NCI-H1105 (cell line): ENCODE measurements at regions not wholly inside any gene's neighbourhood (a gene's known extent, or its start where the extent isn't known, plus 50 kb on each side); places are given as distances from the start of the nearest gene placed in this dataset.

ENCODE experiments used
- DNase-seq: peaks from one replicate; lab custom pipeline; 2025; lab: John Stamatoyannopoulos, UW

DNA sequence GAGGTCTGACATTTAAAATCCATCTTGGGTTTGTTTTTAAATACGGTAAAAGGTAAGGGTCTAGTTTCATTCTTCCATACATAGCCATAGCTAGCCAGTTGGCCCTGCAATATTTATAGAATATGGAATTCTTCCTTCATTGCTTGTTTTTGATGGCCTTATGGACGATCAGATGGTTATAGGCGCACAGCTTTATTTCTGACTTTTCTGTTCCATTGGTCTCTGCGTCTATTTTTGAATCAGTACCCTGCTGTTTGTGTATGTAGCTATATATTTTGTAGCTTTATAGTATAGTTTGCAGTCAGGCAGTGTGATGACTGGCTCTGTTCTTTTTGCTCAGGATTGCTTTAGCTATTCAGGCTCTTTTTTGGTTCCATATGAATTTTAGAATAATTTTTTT, 366.8 kb upstream of the MIS18BP1 start:
- no peak for DNase-seq

DNA sequence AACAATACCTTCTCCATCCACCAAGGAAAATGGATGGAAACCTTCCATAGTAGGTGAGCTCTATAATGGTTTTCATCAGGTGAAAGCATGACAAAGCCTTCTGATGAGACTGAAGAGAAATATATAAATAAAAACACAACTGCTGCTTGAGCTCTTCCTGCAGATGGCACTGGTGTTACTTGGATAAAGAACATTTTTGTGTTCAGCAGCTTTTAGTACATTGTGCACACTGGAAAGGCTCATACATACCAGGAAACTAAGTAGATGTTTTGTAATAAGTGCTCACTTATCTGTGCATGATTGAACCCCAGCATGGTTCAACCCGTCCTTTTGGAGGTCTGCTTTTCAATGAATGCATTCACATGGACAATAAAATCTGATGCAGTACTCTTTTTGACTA, 357.3 kb upstream of the MIS18BP1 start:
- no peak for DNase-seq

DNA sequence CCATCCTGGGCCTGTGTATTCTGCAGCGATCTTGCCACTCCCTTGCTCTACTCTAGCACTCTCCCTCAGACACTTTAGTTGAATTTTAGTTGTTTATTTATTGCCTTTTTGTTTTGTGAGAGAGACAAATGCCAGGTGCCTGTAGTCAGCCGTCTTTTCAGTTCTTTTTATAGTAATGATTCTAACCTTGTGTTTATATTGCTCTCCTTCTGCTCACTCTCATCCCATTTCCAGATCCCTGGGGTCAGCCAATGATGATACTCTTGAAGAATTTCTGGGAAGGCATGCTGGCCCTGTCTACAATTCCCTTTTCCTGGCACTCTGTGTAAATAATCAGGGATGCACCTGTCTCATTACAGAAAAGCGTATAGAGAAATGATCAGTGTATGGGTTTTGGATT, 334.1 kb upstream of the MIS18BP1 start:
- DNase-seq = no peak

GRCh38 chr14:45559626-45560025, 306.6 kb upstream of the MIS18BP1 start:
- no peak for DNase-seq

GRCh38 chr14:45558183-45558582, 305.2 kb upstream of the MIS18BP1 start:
- no peak for DNase-seq

DNA sequence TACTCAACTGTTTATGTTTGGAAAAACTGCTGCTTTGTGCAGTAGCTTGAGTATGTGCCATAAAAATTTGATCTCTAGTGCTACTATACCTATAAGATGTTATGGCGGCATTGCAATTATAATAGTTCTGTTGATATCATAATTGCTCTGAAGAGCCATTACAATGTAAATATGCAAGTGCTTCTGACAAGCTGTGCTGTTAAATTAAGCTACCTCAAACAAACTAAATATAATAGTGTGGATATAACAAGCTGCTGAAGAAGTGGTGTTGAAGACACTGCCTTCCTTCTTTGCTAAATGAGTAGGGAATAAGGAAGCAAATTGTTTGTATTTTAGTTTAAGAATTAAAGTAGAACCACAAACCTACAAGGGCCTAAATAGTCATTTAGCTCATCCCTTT, 301.0 kb upstream of the MIS18BP1 start:
- DNase-seq = peak; percentile 57

DNA sequence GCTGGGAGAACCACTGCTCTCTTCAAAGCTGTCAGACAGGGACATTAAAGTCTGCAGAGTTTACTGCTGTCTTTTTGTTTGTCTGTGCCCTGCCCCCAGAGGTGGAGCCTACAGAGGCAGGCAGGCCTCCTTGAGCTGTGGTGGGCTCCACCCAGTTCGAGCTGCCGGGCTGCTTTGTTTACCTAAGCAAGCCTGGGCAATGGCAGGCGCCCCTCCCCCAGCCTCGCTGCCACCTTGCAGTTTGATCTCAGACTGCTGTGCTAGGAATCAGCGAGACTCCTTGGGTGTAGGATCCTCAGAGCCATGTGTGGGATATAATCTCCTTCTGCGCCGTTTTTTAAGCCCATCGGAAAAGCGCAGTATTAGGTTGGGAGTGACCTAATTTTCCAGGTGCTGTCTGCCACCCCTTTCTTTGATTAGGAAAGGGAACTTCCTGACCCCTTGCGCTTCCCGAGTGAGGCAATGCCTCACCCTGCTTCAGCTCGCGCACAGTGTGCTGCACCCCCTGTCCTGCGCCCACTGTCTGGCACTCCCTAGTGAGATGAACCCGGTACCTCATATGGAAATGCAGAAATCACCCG, 298.3 kb upstream of the MIS18BP1 start:
- DNase-seq = peak; percentile 10

- no peak for DNase-seq
Observed at GRCh38 chr14:45531022-45531421, 278.0 kb upstream of the MIS18BP1 start.

DNA sequence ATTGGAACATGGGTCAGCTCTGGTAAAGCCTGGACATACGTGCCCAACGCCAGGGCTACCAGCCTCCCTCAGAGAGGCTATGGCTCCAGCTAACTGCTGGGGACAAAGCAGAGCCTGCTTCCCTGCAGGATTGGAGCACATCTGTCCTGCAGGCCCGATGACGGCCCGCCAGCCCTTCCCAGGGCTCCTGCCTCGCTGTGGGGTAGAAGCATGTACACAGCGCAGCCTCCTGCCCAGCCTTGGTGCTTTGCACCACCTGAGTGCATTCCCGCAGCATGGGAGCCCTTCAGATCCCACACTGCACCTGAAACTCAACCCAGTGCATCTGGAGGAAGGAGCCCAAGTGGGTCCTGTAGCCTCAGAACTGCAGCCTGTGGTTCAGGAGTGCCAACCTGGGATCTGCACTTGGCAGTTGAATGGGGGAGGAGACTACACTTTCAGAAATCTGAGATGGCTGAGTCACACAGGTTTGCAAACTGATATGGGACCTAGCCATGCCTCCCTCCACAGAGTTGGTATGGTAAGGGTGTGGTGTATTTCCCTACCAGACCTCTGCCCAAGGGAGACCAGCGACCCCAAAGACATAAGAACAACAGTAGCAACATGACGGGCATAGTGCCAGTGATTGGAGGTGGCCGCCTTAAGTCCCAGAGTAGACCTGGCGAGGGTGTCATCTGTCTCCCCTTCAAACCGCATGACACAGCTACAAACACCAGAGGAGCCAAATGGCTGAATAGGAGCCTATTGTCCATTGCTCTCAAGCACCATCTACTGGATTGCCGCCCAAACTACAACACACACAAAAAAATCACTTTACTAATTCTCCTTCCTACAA, 273.9 kb upstream of the MIS18BP1 start:
- peak; percentile 32 for DNase-seq

- no peak for DNase-seq
Observed at GRCh38 chr14:45519766-45520165, 266.8 kb upstream of the MIS18BP1 start.

DNA sequence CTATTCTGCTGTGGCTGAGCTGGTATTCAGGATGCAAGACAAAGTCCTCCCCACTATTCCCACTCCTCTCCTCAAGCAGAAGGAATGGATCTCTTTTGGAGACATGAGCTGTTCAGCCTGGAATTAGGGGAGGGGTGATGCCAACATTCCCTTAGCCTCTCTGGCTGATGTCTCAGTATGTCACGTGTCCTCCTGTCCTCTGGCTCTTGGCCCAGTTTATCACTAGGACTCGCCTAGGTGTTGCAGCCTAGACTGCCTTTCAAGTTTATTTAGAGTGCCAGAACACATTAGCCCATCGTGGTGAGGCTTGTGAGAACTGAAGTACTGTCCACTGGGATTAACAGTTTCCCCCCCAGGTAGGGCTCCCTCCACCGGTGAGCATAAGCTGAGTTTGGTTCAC, 239.9 kb upstream of the MIS18BP1 start:
- no peak for DNase-seq

- DNase-seq = no peak
Observed at GRCh38 chr14:45491914-45492313, 238.9 kb upstream of the MIS18BP1 start.

- DNase-seq = no peak
Observed at GRCh38 chr14:45486599-45486998, 233.6 kb upstream of the MIS18BP1 start.

- no peak for DNase-seq
Observed at GRCh38 chr14:45467023-45467422, 214.0 kb upstream of the MIS18BP1 start.

- DNase-seq = no peak
Observed at GRCh38 chr14:45434221-45434620, 181.2 kb upstream of the MIS18BP1 start.

- peak; percentile 36 for DNase-seq
Observed at GRCh38 chr14:45426685-45427282, 173.8 kb upstream of the MIS18BP1 start.

DNA sequence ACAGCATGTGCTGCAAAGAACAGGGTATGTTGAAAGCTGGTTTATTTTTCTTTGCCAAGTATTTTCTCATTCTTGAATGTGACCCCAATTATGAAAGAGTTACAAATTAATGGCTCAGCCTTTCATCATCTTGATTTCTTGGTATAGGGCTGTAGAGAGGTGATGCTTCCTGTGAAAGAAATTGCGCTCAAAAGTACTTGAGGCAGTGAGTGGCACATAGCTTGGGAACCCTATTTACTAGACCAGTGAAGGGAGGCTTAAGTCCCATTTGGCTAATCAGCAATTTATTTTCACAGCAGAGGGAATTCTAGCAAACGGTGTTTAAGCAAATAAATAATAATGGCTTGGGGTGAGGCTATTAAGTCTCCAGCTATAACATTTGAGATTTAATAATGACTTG, 153.9 kb upstream of the MIS18BP1 start:
- DNase-seq = no peak

GRCh38 chr14:45400950-45401640, 148.1 kb upstream of the MIS18BP1 start:
- no peak for DNase-seq

- DNase-seq = no peak
Observed at GRCh38 chr14:45400509-45400908, 147.5 kb upstream of the MIS18BP1 start.

DNA sequence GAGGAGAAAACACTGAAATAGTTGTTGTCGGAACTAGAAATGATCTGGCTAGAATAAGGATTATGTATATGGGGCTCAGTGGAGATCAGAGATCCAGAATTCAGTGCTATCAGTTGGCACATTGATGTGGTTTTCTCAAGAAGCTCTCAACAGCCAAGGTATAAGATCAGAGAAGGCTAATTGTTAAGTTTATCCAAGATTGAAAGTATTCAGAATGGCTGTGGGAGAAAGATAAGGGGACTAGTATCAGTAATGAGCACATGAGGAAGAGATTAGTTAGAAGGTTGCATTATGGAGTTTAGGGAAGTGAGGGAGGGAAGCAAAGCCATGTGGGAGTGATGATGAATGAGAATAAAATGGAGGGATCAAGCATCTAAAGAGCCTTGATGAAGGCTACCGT, 128.1 kb upstream of the MIS18BP1 start:
- DNase-seq = no peak

DNA sequence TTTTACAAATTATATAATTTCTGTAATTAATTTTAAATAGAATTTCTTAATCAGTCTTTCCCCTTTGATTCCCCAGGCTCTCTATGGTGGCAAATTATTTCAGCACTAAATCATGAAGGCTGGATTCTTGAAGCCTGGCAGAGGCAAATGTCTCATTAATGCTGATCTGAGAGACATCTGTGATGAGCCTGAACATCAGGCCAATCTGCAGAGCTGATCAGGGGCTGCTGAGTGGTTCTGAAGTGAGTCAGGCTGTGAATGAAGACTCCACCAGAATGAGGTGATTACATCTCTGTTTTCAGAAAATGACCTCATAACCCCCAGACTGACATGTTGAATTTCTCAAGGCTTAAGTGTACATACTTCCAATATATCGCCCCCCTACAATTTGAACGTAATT, 124.2 kb upstream of the MIS18BP1 start:
- no peak for DNase-seq

GRCh38 chr14:45373877-45374276, 120.9 kb upstream of the MIS18BP1 start:
- DNase-seq = no peak
